Kidney epithelial cell (primary cell): ENCODE measurements at regions not wholly inside any gene's neighbourhood (a gene's known extent, or its start where the extent isn't known, plus 50 kb on each side); places are given as distances from the start of the nearest gene placed in this dataset.

Source experiments
- DNase-seq: peaks from one replicate; pipeline ENCODE4 v3.0.0-alpha.2; 2010; ENCODE audit warnings: low read depth
- H3K27me3 ChIP-seq: 2 replicates; pipeline ENCODE4 v1.6.0; 2011; ENCODE audit warnings: low read length; ENCODE audit not compliant: control insufficient read depth, insufficient read depth
- H3K36me3 ChIP-seq: 2 replicates; pipeline ENCODE4 v1.5.1; 2011; ENCODE audit warnings: low read length; ENCODE audit not compliant: control insufficient read depth, insufficient read depth
- H3K4me3 ChIP-seq: 2 replicates; pipeline ENCODE4 v1.5.1; 2011; ENCODE audit warnings: low read depth, mild to moderate bottlenecking, control low read depth, low read length
- CTCF ChIP-seq: IDR thresholded peaks from 2 replicates; pipeline ENCODE4 v1.5.1; 2011; ENCODE audit warnings: mild to moderate bottlenecking, moderate library complexity, low read length, control low read depth, inconsistent platforms; ENCODE audit not compliant: insufficient read depth, poor library complexity, severe bottlenecking

GRCh38 chr2:17188721-17189120, 329.5 kb downstream of the RAD51AP2 start:
- Histone ChIP-seq H3K27me3 (no peaks in the 10 kb centered on the region), H3K36me3 (no peaks in the 10 kb centered on the region), H3K4me3 (no peak overlapping the region)
- TF ChIP-seq CTCF = no peak
- no peak for DNase-seq

- Histone ChIP-seq H3K4me3 (no peak overlapping the region), H3K27me3 (no peaks in the 10 kb centered on the region), H3K36me3 (no peaks in the 10 kb centered on the region)
- DNase-seq = no peak
- no peak for TF ChIP-seq CTCF
These were observed 333.7 kb downstream of the RAD51AP2 start for GRCh38 chr2:17184512-17184911.

DNA sequence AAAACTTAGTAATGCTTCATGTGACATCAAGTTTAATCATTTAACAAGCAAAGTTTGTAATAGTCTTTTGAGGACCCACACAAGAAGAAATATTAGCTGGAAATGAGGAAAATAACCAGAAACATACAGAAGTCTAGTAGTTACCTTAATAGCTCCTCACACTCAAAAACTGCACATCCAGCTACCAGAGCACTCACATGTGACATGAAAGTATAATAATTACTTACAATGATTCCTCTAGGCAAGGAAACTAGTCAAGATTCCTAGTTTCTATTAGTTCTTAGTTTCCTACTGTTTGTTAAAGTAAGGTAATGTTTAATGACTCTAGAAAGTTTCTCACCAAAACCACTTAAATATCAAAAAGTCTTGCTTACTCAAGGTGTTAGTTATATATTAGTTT, 335.8 kb downstream of the RAD51AP2 start:
- no peak overlapping the region for H3K4me3 ChIP-seq
- no peaks in the 10 kb centered on the region for H3K27me3 ChIP-seq
- no peak for TF ChIP-seq CTCF
- DNase-seq = no peak
- H3K36me3 ChIP-seq = no peaks in the 10 kb centered on the region

DNA sequence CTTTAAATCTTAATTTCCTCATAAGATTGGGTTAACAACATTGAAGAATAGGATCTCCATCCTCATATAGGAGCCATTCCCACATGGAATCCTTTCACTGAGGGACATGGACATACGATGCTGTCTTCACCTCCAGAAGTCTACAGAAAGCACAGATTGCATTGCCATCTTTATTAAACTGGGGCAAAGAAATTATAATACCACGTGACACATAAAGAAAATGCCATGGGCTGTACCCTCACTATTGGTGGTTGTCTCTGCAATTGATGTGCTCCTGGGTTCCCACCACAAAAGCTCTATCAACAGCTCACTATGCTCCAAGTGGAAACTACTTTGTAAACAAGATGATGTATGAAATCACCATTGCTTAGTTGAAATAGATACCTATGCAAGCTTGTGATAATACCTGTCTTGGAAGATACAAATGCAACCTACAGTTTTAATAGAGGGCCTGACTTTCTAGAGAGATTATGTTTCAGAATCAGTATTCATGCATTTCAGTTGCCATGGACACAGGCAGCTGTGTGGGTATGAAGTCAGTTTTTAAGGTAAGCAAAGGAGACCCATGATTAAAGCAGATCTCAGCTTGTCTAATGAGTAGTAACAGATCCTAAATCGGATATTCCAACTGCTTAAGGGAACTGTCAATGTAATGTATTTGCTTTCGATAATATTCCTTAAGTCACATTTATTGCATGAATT, 337.0 kb downstream of the RAD51AP2 start:
- Histone ChIP-seq H3K4me3 (no peak overlapping the region), H3K36me3 (no peaks in the 10 kb centered on the region), H3K27me3 (no peaks in the 10 kb centered on the region)
- DNase-seq = no peak
- no peak for TF ChIP-seq CTCF

- no peak overlapping the region for H3K4me3 ChIP-seq
- H3K36me3 ChIP-seq = no peaks in the 10 kb centered on the region
- DNase-seq = no peak
- H3K27me3 ChIP-seq = no peaks in the 10 kb centered on the region
- no peak for TF ChIP-seq CTCF
These were observed 339.0 kb downstream of the RAD51AP2 start for GRCh38 chr2:17179145-17179808.

DNA sequence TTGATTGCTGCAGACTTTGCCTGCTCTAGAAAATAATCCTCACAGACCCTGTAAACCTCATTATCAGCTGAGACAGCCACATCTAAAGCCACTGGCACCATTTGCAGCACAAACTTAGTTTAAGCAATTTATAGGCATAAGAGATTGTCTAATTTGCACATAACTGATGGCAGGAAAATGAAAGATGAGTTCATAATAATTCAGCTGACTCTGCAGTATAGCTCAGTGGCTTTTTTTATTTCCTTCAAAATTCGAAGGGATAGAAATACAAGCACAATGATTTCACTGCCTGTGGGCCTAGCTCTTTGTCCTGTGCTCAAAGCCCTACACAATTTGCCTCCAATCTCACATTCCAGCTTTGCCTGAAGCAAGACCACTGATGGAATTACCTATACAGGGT, 341.2 kb downstream of the RAD51AP2 start:
- no peak overlapping the region for H3K4me3 ChIP-seq
- TF ChIP-seq CTCF = no peak
- H3K27me3 ChIP-seq = no peaks in the 10 kb centered on the region
- no peaks in the 10 kb centered on the region for H3K36me3 ChIP-seq
- DNase-seq = no peak
